AG09309 (cell line): ENCODE measurements at regions not wholly inside any gene's neighbourhood (a gene's known extent, or its start where the extent isn't known, plus 50 kb on each side); places are given as distances from the start of the nearest gene placed in this dataset.
"Not testable (repeated sequence)": the region's sequence is repeated elsewhere in the genome, so short reads cannot be mapped to it uniquely, and the experiment has no call there.

Experiments used
- DNase-seq: peaks from one replicate; pipeline ENCODE4 v3.0.0-alpha.2; 2010; ENCODE audit warnings: low read depth
- H3K4me3 ChIP-seq: 2 replicates; pipeline ENCODE4 v1.5.1; 2011; ENCODE audit warnings: mild to moderate bottlenecking, low read depth, low read length, moderate library complexity; ENCODE audit not compliant: control insufficient read depth
- TF ChIP-seq, protein P1 (sequence below): IDR thresholded peaks from 2 replicates; pipeline ENCODE4 v1.5.1; 2011; ENCODE audit warnings: mild to moderate bottlenecking, low read depth, low read length, inconsistent platforms; ENCODE audit not compliant: insufficient read depth, control insufficient read depth; ENCODE audit errors: missing control alignments

DNA sequence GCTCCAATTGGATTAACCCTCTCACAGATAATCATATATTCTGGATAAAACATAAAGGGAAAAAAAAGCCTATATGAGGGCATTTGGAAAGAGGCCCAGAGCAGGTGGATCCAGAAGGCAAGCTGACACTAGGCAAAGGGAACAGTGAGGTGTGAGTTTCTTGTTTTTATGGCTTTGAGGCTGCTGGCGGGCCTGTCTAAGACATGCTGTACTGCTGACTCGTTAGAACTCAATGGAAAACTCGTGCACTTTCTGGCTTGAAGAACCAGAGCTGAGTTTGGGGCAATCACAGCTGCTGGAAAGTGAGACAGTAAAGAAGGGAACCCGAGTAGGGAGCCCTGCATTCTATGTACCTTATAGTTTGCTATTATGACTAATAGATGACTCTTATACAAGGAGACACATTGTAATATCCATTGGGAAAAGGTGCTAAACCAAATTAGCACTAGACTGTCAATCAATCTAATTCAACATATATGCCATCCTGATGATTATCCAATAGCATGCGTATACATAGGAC lies 637.1 kb downstream of the GATA3 start:
- TF ChIP-seq, protein P1, sequence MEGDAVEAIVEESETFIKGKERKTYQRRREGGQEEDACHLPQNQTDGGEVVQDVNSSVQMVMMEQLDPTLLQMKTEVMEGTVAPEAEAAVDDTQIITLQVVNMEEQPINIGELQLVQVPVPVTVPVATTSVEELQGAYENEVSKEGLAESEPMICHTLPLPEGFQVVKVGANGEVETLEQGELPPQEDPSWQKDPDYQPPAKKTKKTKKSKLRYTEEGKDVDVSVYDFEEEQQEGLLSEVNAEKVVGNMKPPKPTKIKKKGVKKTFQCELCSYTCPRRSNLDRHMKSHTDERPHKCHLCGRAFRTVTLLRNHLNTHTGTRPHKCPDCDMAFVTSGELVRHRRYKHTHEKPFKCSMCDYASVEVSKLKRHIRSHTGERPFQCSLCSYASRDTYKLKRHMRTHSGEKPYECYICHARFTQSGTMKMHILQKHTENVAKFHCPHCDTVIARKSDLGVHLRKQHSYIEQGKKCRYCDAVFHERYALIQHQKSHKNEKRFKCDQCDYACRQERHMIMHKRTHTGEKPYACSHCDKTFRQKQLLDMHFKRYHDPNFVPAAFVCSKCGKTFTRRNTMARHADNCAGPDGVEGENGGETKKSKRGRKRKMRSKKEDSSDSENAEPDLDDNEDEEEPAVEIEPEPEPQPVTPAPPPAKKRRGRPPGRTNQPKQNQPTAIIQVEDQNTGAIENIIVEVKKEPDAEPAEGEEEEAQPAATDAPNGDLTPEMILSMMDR: no peak
- no peak for DNase-seq
- no peak overlapping the region for H3K4me3 ChIP-seq

DNA sequence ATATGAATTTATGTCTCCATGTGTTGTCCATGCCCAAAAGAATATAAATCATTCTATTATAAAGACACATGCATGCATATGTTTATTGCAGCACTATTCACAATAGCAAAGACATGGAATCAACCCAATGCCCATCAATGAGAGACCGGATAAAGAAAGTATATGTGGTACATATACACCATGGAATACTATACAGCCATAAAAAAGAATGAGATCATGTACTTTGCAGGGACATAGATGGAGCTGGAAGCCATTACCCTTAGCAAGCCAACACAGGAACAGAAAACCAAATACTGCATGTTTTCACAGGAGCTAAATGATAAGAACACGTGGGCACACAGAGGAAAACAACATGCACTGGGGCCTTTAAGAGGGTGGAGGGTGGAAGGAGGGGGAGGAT lies 639.1 kb downstream of the GATA3 start:
- H3K4me3 ChIP-seq, DNase-seq: not testable (repeated sequence)

DNA sequence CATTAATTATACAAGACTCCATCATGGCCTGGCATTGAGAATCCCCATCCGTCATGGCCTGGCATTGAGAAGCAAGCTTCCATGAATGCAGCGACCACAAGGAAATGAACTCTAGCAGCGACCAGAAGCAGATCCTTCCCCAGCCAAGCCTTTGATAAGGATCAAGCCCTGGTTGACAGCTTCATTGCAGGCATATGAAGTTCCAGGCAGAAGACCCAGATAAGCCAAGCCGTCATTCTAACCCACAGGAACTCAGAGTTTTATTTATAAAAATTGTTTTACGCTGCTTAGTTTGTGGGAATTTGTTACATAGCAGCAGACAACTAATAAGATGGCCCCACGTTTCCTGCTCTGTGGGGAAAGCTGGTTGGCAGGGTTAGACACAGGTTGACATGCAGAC lies 642.3 kb downstream of the GATA3 start:
- TF ChIP-seq, protein P1: no peak
- DNase-seq: no peak
- no peak overlapping the region for H3K4me3 ChIP-seq

DNA sequence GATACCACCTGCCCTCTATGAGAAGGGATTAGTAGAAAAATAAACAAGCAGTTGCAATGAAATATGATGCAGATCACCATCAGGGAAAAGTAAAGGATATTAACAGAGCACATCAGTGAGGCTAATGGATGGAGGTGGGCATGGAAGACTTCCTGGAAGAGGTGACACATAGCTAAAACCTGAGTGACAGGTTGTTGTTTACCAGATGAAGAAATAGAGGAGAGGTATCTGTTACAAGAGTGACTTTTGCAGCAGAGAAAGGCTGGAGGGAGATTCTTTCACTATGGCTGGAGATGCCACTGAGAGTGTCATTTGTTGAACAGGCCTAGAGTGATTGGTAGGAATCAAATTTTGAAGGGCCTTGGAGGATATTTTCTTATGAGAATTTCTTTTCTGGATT lies 646.2 kb downstream of the GATA3 start:
- no peak overlapping the region for H3K4me3 ChIP-seq
- TF ChIP-seq, protein P1: no peak
- no peak for DNase-seq

DNA sequence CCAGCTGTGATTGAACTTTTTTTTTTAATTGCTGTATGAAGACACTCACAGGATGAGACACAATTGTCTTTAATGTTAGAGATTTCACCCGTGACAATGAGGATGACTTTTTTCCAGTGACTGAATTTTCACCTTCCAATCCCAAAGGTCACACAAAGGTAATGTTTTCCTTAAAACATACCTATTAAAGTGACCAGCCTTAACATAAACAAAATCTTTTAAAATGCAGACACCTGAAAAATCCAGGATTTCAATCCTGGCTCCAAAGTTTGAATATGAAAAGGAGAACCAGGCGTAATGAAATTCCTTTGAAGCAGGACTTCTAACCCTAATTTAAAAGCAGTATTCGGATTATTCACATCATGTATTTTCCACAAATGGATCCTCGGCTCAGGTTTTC lies 647.7 kb downstream of the GATA3 start:
- no peak overlapping the region for H3K4me3 ChIP-seq
- TF ChIP-seq, protein P1: no peak
- no peak for DNase-seq

DNA sequence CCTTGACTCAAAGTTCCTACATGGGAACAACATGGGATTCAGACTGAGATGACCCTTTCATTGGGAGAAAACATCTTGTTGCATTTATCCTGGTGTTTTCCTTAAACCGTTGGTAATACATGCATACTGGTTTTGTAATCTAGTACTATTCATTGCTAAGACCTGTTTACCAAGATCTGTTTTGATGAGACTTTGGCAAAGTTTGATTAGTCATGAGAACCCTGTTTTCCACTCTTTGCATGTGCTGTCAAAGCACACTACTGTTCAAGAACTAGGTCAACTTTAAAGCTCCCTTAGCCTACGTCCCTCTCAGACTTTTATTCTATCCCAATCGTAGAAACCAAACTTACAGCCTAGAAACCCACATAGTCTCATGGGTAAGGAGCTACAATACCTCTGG lies 650.9 kb downstream of the GATA3 start:
- no peak overlapping the region for H3K4me3 ChIP-seq
- no peak for DNase-seq
- TF ChIP-seq, protein P1: no peak

DNA sequence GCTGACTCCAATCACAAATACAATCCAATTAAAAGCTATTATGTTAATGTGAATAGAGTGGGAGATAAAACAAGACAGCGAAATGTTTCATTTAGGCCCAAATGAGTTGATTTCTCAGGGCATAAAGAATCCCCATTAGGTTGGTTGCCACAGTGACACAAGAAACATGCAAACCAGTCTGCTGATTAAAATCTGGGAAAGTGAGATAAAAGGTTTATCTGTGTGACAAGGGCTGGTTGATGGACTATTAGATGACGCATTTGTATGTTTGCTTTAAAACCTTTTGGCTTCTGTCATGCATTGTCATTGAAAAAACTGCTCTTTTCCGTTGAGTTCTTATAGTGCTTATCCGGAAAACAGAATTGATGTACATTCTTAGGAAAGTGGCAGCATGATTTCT lies 658.2 kb downstream of the GATA3 start:
- no peak for DNase-seq
- H3K4me3 ChIP-seq: no peak overlapping the region
- TF ChIP-seq, protein P1: no peak
